HG02798 (cell line): ENCODE measurements at regions not wholly inside any gene's neighbourhood (a gene's known extent, or its start where the extent isn't known, plus 50 kb on each side); places are given as distances from the start of the nearest gene placed in this dataset.

ENCODE experiments used
- ATAC-seq: cut with Tn5 transposase; IDR thresholded peaks from one replicate; pipeline ENCODE4 v1.9.1; 2021; ENCODE audit warnings: mild to moderate bottlenecking; ENCODE audit not compliant: unreplicated experiment, poor library complexity

DNA sequence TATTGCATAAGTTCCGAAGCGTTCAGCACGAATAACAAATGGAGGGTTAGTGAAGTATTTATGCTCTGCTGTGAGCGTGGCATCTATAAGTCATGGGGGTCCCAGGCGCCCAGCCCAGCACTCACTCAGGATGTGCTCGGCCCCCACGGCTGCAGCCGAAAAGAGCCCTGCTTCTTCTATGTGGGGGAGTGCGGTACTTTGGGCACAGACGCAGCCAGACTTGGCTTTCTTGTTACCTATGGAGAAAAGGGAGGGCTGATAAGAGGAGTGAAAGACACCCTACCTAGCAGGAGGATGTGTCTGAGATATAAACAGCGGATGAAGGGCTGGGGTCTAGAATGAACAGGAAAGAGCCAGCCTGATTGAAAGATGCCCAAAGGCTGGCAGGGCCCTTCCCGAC lies 51.4 kb downstream of the MRPL36 start:
- no peak for ATAC-seq

DNA sequence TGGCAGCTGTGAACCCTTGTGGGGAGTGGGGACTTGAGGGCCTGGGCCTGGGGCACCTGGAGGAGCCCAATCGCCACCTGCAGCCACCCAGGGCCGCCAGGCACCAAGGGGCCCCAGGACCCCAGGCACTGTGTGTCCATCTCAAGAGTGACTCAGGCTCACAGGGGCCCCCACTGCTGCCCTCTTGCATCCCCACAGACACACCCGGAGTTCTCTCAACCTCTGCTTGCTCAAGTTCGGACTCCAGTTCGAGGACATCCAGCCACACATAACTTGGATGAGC lies 51.9 kb downstream of the MRPL36 start:
- ATAC-seq, result no peak

DNA sequence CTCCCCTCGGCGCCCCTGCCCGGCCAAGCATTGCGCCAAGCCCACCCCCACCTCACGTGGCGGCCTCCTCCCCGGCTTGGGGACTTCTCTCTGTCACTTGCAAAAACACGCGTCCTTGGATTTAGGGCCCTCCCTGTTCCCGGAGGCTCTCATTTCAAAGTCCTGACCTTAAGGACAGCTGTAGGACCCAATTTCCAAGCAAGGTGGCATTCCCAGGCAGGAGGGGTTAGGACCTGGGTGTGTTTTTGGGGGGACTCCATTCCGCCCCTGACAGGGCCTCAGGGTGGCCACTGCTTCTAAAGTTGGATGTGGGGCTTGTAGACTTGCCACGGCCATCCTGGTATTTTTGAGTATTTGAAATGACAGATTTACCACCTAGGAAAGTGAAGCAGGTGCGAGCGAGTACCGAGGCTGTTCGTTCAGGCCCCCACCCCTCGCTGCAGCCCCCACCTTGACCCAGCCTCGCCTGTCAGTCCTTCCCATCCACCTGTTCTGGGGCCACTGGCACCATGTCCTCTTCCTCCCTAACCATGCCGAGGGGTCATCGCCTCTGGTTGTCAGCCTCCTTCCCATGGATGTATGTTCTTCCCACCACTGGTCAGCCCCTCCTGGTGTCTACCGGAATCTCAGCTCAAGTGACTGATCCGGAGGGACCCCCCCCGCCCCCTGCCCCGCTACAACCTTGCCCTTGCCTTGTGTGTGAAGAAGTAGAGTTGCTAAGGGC lies 52.4 kb downstream of the MRPL36 start:
- ATAC-seq, result no peak

DNA sequence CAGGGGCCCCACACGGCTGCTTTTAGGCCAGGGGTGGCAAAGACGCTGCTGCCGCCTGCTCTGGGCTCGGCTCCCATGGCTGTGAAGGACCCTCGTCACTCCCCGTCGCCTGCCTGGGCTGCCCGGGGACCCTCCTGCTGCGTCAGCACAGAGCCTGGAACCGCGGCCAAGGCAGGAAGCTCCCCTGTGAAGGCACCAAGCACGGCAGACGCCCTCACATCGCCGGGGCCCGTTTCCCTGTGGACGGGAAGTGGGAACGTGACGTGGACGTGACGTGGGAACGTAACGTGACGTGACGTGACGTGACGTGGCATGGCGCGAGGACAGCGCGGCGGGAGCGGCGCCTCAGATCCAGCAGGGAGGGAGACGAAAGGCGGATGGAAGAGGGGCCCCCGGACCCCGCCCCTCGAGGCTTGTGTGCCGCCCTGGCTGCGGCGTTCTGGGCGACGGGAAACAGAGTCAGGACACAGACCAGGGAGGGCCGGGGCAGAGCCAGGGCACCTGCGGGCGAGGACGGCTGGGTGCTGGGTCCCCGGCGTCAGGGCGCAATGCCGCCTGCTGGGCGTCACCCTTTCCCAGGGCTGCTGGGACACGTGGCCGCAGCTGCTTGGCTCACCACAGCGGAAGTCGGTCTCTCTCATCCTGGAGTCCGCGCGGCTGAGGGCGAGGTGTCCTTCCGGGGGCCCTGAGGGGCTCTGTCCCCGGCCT lies 53.1 kb downstream of the MRPL36 start:
- no peak for ATAC-seq

DNA sequence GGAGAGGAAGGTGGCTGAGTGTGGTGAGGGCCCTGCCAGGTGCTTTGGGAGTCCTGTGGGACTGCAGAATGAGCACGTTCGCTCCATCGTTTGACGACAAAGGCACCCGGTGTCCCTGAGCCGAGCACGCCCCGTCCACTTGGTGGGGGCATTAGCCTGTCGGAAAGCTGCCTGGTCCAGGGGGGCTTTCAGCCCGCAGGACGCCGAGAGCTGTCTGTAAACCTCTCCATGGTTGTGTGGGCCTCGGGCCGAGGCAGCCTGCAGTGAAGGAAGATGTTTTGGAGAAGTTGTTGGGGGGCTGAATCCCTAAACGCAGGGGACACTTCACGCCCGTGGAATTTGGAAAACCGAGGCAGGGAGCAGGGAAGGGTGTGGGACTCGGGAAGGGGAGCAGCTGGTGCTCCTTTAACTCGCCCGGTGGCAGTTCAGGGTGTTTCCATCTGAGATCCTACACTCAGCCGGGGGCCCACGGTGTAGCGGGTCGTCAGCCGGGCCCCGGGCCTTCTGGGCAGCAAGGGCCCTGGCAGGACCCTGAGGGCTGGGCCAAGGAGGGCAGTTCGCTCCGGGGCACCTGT lies 53.8 kb downstream of the MRPL36 start:
- ATAC-seq, result no peak

DNA sequence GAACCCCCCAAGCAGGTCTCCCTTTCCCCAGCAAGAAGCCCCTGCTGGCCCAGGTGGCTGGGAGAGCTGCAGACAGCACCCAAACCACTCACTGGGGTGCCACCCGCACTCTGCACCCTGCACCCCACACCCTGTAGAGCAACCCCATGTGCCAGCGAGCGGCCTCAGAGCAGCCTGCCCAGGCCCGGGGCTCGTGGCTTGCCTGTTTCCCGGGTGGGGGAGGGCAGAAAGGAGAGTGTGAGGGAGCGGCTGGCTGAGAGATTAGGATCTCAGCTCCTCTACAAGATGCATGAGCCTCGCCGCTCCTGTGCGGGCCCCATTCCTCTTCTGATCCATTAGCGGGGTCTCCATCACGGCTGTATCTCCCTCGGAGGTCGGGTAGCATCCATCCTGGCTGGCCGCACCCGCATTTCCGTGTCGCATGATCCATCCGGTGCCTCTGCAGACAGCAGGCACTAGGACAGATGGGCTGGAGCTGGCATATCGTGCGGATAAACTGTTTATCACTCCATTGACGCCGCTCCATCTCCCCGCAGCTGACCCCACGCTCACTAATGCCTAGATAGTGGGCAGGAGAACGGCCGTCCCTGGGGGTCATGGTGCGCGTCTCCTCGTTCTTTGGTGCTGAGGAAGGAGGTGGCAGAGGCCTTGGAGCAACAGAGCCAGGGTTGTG lies 54.4 kb downstream of the MRPL36 start:
- ATAC-seq, result no peak

DNA sequence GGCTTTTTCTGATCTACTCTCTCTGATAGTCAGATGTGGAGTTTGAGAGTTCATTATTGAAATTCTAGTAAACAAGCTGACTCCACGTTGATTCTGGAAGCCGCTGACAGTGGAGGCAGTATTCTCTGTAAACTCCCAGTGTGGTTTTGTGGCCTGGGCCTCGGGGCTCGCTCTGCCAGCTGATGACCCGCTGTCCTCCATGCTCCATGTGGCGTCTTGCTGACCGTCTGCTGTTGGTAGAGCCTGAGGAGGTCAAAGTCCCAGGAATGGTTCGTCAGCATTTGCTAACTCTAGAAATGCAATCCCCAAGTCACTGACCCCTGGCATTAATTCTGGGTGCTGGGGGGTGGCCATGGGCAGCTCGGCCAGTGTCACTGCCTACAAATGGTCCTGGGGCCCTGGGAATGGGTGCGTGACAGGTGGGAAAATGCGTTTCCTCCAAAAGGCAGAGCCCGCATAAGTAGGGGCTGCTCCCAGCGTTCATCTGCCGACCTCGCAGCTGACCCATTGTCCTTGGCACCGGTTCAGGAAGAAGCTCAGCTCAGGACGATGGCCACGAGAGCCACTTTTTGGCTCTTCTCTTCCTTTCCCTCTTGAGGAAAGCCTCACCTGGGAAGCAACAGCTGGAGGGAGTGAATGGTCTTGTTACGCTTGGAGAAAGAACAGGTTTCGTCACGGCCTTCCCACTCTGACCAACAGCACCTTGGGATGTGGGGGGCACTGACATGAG lies 55.1 kb downstream of the MRPL36 start:
- no peak for ATAC-seq

DNA sequence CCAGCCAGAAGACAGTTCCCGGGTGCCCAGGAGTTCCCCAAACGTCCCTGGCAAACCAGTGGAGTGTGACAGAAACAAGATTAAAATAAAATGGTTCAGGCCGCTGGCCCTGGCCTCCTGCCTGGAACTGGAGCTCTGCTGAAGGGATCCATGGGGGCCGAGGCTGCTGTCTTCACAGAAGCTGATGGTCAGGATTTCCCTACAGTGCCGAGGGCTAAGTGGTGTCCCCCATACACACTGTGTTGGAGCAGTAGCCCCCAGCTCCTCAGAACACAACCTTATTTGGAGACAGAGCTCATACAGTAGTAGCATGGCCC lies 55.9 kb downstream of the MRPL36 start:
- no peak for ATAC-seq

DNA sequence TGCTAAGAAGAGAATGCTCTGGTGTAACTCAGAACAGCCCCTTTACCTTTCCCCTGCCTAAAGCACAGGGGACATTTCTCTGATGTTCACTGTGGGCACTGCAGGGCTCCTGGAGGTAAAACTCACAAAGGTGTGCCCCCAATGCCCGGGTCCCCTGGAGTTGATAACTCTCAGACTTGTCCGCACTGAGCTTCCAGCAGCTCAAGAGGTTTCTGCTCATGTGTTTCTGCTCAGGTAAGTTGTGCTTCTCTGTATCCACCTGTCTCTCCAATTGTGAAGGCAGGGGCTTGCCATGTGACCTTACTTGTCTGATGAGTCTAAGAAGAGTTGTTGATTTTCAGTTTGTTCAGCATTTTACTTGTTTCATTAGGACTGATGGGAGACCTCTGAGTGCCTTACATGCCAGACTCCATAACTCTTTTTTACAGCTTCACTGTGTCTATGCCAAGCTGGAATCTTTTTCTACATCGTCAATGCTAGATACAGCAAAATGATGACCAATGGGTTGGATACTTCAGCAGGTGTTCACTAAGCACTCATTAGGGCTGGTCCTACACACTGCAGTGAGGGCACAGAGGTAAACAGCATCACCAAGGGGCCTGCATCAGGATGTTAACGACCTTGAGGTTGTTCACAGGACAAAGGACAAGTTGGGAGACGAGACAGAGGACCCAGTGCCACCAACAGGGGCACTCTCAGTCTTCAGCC lies 56.4 kb downstream of the MRPL36 start:
- ATAC-seq, result no peak

DNA sequence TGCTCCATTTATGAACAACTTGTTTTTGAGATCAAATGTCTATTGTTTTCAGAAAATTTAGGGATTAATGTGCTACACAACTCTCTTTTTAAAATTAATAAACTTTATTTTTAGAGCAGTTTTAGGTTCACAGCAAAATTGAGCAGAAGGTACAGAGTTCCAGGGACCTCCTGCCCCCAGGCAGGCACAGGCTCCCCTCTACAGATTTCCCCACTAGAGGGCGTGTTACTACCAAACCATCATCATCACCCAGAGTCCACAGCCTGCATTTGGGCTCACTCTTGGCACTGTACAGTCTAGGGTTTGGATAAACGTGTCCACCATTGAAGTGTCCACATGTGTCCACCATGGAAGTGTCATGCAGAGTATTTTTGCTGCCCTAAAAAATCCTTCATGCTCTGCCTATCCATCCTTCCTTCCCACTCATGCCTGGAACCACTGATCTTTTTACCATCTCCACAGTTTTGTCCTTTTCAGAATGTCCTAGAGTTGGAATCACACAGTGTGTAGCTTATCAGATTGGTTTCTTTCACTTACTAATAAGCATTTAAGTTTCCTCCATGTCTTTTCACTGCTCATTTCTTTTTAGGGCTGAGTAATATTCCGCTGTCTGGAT lies 61.7 kb downstream of the MRPL36 start:
- ATAC-seq, result peak; percentile 80

DNA sequence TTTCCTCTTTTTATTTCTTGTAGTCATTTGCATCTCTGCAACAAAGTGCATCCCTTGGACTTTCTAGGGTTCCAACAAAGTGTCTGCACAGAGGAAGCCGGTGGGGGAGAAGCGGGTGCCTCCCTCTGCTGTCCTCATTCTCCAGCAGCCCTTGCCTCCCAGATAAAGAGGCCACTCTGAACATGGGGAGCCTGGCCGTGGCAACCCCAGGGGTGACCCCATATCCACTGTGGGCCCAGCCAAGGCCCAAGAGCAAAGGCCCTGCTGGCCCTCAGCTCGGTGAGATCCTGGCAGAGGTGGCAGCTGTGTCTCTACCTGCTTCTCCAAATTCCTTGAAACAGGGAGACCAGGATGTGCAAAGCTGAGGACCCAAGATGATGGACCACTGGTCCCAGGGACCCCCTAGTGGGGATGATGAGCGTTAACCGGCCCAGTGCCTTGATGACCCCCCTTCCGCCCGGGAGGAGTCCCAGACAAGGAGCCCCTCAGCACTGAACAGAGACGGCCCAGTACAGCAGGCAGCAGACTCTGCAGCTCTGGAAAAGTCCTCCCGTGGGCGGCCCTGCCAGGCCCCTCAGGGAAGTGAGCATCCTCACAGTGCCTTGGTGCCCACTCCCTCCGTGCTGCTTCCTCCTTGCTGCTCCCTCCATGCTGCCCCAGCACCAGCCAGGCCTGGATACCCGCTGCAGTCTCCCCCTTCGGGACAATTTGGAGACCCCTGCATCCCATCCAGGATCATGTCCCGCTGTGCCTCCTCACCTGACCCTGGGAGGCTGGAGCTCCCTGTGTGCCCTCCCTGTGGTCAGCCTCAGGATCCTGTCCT lies 62.5 kb downstream of the MRPL36 start:
- ATAC-seq, result no peak

DNA sequence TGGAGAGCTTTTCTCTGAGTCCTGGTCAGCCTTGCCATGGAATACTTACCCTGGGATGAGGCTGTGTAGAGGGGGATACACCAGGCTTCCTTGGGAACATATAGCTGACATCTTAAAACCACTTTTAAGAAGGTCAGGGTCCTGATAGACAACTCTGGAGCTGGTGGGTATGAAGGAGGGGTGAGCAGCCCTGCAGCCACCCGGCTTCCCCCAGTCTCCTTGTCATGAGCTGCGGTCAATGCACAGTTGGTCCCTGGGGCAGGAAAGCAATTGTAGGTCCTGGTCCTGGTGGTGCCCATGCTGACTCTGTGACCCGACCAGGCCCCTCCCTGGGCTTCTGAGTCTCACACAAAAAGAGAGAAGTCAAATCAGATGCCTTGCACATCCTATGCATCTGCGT lies 63.6 kb downstream of the MRPL36 start:
- no peak for ATAC-seq

DNA sequence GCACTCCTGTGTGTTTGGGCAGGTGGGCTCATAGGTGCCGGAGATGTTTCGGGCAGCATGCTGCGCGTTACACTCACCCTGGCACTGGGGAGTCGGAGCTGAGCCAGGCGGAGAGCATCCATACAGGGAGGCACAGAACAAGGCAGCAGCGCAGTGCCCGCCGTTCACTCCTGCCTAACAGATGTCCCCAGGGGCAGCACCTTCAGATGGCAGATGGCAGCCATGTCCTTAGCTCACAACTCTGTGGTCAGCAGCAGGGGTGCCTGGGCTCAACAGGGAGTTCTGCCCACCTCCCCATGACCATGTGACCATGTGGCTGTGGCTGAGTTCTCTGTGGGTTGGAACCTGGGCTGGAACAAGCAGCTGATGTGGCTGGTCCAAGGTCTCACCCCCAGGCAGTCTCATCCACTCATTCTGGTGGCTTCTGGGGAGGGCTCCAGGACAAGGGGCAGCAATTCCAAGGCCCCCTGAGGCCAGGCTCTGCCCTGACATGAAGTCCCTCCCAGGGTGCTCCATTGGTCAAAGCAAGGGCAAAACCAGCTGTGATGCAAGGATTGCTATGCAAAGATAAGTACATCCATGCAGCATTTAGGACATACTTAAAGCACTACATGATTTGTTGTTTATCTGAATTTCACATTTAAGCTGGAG lies 64.2 kb downstream of the MRPL36 start:
- ATAC-seq, result no peak

DNA sequence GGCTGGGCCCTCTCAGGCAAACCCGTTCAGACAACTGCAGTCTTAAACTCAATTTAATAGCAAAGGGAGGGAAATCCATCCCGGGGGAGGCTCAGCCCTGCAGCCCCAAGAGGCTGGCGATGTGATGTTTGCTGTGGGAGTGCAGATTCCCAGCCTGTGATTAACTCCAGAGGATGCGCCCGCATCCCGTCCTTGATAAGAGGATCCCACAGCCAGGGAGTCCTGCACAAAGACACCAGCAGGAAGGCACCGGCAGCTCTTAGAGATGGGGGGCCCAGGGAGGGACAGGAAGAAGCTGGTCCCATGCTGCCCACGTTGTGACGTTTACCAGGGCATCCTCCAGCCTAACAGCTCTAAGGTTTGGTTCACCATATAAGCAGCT lies 64.7 kb downstream of the MRPL36 start:
- no peak for ATAC-seq

DNA sequence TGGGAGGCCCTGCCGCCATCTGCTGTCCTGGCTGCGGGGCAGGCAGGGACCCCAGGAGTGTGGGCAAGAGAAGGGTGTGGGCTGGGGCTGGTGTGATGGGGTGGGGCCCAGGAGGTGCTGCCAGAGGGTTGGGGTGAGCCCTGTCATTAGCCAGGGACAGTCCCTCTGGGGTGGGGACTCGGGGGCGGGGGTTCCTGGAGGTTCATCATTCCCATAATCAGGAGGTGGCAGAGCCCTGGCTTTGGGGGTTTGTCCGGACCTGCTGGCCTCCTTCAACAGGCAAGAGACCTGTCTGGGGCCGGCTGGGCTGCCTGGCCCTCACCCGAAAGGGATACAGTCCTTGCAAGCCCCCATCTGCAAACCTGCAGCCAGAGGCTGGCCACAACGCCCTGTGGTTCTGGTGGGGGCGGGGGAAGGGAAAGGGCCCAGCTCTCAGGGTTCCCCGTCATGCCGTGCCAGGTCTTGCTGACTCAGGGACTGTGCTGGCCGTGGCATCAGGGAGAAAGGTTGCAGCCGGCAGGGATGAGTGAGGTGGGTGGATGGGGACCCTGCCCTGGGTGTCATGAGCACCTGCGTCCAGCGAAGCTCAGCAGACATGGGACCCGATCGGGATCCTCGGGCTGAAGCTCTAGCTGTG lies 65.2 kb downstream of the MRPL36 start:
- no peak for ATAC-seq

DNA sequence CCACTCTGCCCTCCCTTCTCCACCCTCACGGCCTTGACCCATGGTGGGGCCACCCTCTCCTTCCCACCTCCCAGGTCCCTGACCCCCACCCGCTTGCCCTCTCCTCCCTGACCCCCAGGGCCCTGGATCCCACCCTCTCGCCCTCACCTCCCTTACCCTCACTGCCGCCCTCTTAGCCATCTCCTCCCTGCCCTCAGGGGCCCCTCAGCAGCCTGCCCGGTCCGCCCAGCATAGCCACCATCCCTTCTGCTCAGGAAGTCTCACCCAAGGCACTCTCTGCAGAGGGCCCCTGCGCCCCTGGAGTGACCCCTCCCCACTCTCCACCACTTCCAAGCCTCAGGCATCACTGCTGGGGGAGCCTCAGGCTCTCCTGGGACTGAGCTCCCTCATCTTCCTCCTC lies 66.3 kb downstream of the MRPL36 start:
- no peak for ATAC-seq

DNA sequence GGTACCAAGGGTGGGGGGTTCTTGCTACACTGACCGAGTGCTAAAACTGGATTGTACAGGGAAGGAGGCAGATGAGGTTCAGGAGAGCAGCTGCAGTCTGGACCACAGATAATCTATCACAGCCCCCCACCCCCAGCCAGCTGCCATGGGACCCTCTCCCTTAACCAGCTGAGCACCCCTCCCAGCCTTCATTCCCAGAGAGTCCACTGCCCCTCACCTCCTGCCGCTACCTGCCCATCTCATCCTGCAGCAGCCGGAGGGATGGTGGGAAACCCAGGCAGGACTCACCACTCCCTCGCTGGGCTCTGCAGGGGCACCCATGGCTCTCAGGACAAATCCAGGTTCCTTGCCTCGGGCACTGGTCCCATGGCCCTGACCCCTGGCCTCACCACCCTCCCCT lies 66.7 kb downstream of the MRPL36 start:
- no peak for ATAC-seq

DNA sequence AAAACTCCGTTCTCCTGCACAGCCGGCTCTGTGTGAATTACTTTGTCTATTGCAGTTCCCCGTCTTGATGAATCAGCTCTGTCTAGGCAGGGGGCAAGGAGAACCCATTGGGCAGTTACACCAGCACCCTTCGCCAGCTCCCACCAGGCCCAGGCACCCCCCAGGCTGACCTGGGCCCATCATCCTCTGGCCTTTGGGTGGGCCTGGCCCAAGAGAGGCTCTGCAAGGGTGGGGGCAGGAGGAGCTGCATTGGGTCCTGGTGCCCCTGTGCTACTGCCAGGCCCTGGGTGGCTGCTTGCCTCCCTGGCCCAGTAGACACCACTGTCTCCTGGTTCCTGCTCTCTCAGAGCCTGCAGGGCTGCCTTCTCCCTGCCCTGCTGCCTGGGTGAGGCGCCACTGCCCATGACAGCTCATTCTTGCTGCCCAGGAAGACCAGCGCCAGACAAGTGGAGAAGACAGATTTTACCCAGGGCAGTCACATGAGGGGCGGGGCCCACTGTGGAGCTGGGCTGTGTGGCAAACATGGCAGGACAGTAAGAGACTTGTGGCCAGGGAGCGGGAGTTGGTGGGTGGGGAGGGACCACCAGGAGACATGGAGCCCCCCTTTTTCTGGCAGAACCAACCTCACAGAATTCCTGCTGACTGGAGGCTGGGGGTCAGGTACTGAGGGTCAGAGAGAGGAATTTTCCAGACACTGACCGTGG lies 67.2 kb downstream of the MRPL36 start:
- ATAC-seq, result no peak
